HG03565 (cell line): ENCODE measurements at regions not wholly inside any gene's neighbourhood (a gene's known extent, or its start where the extent isn't known, plus 50 kb on each side); places are given as distances from the start of the nearest gene placed in this dataset.
A peak's percentile ranks its signal among the peaks of the same experiment; 100 is the strongest.

Experiments
- ATAC-seq: cut with Tn5 transposase; IDR thresholded peaks from one replicate; pipeline ENCODE4 v1.9.1; 2021; ENCODE audit warnings: mild to moderate bottlenecking, moderate library complexity; ENCODE audit not compliant: unreplicated experiment

DNA sequence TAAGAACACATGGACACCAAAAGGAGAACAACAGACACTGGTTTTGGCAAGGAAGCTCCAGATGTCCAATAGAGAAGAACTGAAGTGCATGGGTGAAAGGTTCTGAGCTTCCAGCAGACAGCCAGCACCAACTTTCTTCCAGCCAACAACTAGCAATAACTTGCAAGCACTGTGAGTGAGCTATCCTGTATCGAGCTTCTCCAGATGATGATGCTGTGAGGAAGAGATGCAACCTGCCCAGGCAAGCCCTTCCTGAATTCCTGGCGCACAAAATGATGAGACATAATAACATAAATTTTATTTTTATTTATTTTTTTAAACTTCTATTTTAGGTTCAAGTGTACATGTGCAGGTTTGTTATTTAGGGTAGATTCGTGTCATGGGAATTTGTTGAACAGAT is 692.1 kb downstream of the DNAJB9 start:
- no peak for ATAC-seq

DNA sequence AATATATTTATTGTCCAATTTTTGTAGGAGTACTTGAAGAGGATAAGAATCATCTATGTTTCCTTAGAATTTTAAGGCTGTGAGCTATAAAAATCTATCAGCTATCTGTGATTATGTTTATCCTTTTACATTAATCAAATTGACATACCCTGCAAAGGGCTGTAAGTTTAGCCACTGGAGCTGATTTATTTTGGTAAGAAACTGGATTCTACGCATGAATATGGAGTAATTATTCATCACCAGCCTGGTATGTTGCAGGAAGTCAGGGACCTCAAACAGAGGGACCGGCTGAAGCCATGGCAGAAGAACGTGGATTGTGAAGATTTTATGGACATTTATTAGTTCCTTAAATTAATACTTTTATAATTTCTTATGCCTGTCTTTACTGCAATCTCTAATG is 696.9 kb downstream of the DNAJB9 start:
- ATAC-seq: no peak

DNA sequence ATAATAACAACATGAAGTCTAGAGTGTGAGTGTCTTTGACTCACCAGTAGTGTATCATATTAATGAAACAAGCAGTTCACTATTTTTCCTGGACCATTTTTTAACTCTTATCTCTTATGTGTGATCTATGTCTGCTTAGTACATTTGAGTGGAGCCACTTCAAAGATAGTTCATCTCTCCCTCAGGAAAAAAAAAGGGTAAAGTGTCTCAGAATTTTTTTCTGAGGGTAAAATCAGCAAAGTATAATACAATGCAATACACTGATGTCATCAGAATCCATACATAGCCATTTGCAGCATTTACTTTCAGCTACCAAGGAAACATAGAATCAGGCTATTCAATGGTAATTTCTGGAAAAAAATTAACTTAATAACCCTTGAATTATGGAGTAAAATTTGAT is 706.7 kb downstream of the DNAJB9 start:
- no peak for ATAC-seq

DNA sequence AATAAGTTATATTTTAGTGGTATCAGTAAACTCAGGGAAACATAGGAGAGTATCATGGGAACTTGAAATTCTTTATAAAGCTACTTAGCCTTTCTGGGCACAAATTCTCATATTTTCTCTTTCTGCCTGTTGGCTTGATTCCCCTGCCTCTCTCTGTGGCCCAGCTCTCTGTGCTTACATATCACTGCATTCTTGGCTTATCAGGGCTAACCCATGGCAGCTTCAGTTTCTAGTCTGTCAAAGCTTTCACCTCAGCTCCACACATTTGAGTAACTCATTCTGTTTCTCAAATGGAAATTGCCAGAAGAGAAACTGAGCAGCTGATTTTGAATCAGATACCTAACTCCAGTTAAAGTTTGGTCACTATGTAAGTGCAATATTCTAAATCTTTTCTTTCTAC is 713.1 kb downstream of the DNAJB9 start:
- no peak for ATAC-seq

DNA sequence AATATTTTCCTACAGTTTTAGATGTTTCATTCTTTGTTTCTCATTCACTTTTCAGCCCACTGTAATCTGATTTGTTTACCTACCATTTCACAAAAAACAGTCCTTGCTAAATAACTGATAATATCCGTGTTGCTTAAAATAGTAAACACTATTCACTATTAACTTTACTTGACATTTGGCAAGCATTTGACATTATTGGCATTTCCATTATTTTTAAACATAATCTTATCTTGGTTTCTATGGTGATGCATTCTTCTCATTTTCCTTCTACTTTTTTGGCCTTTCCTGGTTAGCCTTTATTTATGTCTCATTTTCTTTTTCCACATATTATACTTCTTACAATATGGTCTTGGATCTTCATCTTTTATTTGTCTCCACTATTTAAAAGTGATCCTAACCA is 715.3 kb downstream of the DNAJB9 start:
- ATAC-seq: no peak

- ATAC-seq: no peak
Observed at GRCh38 chr7:109295158-109295557, 725.5 kb downstream of the DNAJB9 start.

GRCh38 chr7:109308816-109309215 is 739.1 kb downstream of the DNAJB9 start:
- no peak for ATAC-seq

DNA sequence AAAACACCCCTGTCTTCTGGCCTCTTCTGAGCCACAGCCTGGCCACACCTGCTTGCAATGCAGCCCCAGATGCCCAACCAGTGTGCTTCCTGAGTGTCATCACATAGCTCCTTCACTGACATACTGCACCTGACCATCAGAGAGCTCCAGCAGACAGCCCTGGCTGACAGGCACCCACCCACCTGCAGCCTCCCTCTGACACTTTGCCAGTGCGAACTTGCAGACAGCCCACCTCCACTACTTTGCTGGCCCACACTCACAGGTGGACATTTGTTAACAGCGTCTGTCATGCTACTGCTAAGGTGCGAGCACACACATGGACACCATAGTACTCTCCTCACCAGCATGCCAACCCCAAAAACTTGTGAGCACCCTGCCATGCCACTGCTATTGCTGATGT is 740.1 kb downstream of the DNAJB9 start:
- no peak for ATAC-seq

DNA sequence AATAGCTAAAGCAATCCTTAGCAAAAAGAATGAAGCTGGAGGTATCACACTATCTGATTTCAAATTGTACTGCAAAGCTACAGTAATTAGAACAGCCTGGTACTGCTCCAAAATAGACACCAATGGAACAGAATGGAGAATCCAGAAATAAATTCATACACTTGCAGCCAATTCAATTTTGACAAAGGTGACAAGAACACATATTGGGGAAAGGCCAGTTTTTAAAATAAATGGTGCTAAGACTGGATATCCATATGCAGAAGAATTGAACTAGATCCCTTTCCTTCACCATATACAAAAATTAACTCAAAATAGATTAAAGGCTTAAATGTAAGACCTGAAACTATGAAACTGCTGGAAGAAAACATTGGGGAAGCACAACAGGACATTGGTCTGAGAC is 748.5 kb downstream of the DNAJB9 start:
- no peak for ATAC-seq

GRCh38 chr7:109322833-109323232 is 753.2 kb downstream of the DNAJB9 start:
- peak; percentile 58 for ATAC-seq

- ATAC-seq: no peak
Observed at GRCh38 chr7:109331423-109331822, 761.7 kb downstream of the DNAJB9 start.

DNA sequence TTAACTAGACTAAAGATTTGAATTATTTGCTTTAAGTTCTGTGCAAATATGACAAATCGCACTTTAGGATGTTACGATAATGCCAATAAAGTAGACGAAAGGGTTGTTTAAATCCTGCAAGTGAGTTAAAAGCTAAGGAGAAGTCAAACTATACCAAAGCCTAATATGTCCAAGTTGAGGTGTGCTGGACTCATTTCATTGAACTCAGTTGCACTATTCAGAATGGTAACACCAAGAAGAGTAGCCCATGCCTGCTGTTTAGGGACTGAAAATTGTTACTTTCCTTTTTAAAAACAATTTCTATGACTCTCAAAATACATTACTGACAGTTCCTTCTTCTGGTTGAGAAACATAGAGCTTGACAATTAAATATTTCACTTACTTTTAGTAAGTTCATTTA is 766.3 kb downstream of the DNAJB9 start:
- ATAC-seq: no peak

DNA sequence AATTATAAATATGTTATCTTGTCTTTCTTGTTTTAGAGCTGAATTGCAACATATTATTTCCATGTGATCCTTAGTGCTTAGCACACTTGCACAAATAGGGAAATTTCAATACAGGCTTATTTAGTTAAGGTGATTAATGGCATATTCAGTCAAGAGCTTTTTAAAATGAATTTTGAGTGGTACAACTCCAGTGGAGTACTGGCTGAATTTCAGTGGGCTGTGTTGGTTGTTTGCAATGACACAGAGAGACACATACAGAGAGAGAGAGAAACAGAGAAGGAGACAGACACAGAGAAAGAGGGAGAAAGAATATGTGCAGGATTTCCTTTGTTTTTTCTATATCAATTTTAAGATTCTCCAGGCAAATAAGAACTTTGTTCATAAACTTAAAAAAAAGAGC is 766.9 kb downstream of the DNAJB9 start:
- ATAC-seq: no peak

DNA sequence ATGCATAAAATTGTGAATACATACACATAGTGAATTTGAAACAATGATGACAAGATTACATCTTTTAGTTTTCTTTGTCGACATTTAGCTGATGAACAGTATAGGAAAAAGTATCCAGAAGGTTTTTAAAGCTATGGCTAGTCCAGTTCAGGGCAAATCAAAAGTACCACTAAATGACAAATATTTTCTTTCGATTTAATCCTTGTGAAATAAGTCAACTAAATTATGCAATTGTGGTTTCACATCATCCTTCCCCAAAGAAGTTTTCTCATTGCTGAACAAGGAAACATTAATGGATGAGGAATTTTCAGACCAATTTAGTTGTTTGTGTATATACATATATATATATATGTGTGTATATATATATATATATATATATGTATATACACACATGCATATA is 774.0 kb downstream of the DNAJB9 start:
- no peak for ATAC-seq

DNA sequence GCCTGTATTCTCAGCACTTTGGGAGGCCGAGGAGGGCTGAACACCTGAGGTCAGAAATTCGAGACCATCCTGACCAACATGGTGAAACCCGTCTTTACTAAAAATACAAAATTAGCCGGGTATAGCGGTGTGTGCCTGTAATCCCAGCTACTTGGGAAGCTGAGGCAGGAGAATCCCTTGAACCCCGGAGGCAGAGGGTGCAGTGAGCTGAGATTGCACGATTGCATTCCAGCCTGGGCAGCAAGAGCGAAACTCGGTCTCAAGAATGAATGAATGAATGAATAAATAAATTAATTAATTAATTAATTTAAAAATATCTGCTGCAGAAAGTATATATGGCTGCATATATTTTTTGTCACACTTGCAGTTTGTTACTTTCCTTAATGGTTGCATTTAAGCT is 781.8 kb downstream of the DNAJB9 start:
- ATAC-seq: no peak

DNA sequence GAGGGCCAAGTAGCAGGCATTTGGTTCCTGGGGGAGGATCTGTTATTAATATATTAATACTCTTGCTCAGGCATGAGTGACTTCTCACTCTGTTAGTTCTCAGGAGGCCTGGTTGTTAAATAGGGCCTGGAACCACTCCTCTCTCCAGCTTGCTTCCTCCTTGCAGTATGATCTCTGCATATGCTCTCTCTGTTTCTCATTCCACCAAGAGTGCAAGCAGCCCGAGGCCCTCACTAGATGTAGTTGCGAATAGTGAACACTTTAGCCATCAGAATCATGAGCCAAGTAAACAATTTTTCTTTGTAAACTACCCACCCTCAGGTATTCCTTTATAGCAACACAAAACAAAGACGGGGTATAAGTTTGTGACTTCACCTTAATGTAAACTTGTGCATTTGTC is 784.3 kb downstream of the DNAJB9 start:
- no peak for ATAC-seq

- ATAC-seq: no peak
Observed at GRCh38 chr7:109354552-109354951, 784.9 kb downstream of the DNAJB9 start.

DNA sequence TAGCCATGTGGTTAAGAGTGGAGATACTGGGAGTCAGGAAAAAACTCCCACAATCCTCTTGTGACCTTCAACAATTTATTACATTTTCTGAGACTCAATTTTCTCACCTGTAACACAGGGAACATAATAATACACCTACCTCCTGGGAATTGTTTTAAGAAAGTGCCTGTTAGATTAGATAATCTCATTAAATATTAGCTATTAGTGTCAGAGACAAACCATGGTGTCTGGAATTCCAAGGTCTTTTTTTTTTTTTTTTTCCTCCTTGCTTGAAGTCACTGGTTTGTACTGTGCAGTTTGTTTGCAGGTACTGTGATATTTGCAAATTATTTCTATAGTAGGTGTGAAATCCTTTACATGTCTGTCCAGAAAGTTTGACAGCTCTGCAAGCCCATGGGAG is 806.1 kb downstream of the DNAJB9 start:
- no peak for ATAC-seq

GRCh38 chr7:109376576-109376975 is 806.9 kb downstream of the DNAJB9 start:
- no peak for ATAC-seq

- ATAC-seq: no peak
Observed at GRCh38 chr7:109377076-109377884, 807.6 kb downstream of the DNAJB9 start.

GRCh38 chr7:109386959-109387358 is 817.3 kb downstream of the DNAJB9 start:
- no peak for ATAC-seq

DNA sequence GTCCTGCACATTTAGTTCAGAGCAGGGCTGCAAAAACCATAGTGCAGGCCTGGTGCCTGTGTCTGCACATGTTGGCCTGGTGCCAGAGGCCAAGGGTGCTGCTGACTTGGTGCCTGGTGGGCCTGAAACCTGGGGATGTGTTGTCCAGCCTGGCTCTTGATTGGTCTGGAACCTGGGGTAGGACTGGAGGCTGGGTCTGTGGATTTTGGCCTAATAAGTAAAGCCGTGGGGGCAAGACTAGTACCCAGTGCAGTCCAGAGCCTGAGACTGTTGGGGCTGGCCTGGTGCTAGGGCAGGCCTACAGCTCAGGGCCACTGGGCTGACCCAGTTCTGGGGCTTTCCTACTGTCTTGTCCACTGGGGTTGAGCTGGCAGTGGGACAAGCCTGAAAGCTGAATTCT is 817.9 kb downstream of the DNAJB9 start:
- ATAC-seq: no peak

- ATAC-seq: no peak
Observed at GRCh38 chr7:109391240-109391639, 821.6 kb downstream of the DNAJB9 start.
